HUES48 (cell line): ENCODE measurements at regions not wholly inside any gene's neighbourhood (a gene's known extent, or its start where the extent isn't known, plus 50 kb on each side); places are given as distances from the start of the nearest gene placed in this dataset.
"Not testable (repeated sequence)": the region's sequence is repeated elsewhere in the genome, so short reads cannot be mapped to it uniquely, and the experiment has no call there.

Experiments
- H3K27ac ChIP-seq: one replicate; pipeline ENCODE4 v1.7.0; 2013; ENCODE audit warnings: low read depth, low read length, inconsistent platforms
- H3K27me3 ChIP-seq: 2 replicates; pipeline ENCODE4 v1.6.1; 2013; ENCODE audit warnings: mild to moderate bottlenecking, low read length; ENCODE audit not compliant: control insufficient read depth, insufficient read depth
- H3K36me3 ChIP-seq: 2 replicates; pipeline ENCODE4 v1.6.1; 2013; ENCODE audit warnings: low read length; ENCODE audit not compliant: control insufficient read depth, insufficient read depth
- H3K4me1 ChIP-seq: 2 replicates; pipeline ENCODE4 v1.6.1; 2013; ENCODE audit warnings: mild to moderate bottlenecking, low read length; ENCODE audit not compliant: control insufficient read depth, insufficient read depth
- H3K4me3 ChIP-seq: 2 replicates; pipeline ENCODE4 v1.5.1; 2013; ENCODE audit warnings: mild to moderate bottlenecking, low read depth, low read length
- H3K9ac ChIP-seq: 2 replicates; pipeline ENCODE4 v1.6.1; 2013; ENCODE audit warnings: mild to moderate bottlenecking, low read depth, low read length, moderate library complexity
- H3K9me3 ChIP-seq: 2 replicates; pipeline ENCODE4 v1.6.1; 2013; ENCODE audit warnings: low read length; ENCODE audit not compliant: control insufficient read depth, insufficient read depth

GRCh38 chr16:29250923-29251434 is 155.5 kb downstream of the NPIPB11 start:
- H3K4me1 ChIP-seq, H3K4me3 ChIP-seq, H3K36me3 ChIP-seq, H3K9ac ChIP-seq, H3K9me3 ChIP-seq, H3K27me3 ChIP-seq, H3K27ac ChIP-seq: not testable (repeated sequence)

DNA sequence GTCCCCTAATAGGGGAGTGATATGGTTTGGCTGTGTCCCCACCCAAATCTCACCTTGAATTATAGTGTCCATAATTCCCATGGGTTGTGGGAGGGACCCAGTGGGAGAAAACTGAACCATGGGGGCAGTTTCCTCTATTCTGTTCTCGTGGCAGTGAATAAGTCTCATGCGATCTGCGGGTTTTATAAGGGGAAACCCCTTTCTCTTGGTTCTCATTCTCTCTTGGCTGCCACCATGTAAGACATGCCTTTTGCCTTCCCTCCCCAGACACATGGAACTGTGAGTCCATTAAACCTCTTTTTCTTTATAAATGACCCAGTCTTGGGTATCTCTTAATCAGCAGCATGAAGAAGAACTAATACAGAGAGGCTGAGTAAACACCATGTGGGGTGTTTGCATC is 156.0 kb downstream of the NPIPB11 start:
- H3K9me3 ChIP-seq, H3K9ac ChIP-seq, H3K27me3 ChIP-seq, H3K4me3 ChIP-seq, H3K4me1 ChIP-seq, H3K36me3 ChIP-seq, H3K27ac ChIP-seq: not testable (repeated sequence)

DNA sequence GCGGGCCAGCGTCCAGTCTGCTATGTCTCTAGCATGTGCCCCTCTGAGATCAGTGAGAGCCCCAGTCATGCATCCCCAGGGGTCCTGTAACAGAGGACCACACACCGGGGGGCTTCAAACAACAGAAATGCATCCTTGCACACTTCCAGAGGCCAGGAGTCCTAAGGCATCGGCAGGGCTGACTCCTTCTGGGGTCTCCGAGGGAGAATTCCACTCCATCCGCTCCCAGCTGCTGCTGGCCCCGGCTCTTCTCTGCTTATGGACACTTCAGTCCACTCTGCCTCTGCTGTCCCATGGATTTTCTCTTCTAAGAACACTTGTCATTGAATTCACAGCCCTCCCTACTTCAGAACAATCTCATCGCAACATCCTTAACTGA is 157.6 kb downstream of the NPIPB11 start:
- not testable (repeated sequence) for H3K4me1 ChIP-seq, H3K4me3 ChIP-seq, H3K27ac ChIP-seq, H3K9ac ChIP-seq, H3K27me3 ChIP-seq, H3K36me3 ChIP-seq, H3K9me3 ChIP-seq

GRCh38 chr16:29248306-29248939 is 158.1 kb downstream of the NPIPB11 start:
- H3K36me3 ChIP-seq, H3K4me3 ChIP-seq, H3K9me3 ChIP-seq, H3K27ac ChIP-seq, H3K4me1 ChIP-seq, H3K9ac ChIP-seq, H3K27me3 ChIP-seq: not testable (repeated sequence)

DNA sequence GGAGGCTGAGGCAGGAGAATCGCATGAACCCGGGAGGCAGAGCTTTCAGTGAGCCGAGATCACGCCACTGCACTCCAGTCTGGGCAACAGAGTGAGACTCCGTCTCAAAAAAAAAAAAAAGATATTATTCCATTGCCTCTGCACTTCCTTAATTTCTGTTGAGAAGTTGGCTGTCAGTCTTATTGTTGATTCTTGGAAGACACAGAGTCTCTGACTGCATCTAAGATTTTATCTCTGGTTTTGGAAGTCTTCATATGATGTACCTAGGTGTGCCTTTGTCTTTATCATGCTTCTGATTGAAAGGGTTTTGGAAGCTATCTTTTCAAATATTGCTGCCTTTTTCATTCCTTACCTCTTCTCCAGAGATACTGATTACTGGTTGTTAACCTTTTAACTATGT is 160.4 kb downstream of the NPIPB11 start:
- H3K9me3 ChIP-seq, H3K36me3 ChIP-seq, H3K4me1 ChIP-seq, H3K4me3 ChIP-seq, H3K9ac ChIP-seq, H3K27ac ChIP-seq, H3K27me3 ChIP-seq: not testable (repeated sequence)

GRCh38 chr16:29237971-29238370 is 168.5 kb downstream of the NPIPB11 start:
- H3K36me3 ChIP-seq, result no peaks in the 10 kb centered on the region
- no peaks in the 10 kb centered on the region for H3K9me3 ChIP-seq
- H3K27me3 ChIP-seq, result no peaks in the 10 kb centered on the region
- no peak overlapping the region for H3K27ac ChIP-seq
- no peak overlapping the region for H3K4me3 ChIP-seq
- no peak overlapping the region for H3K9ac ChIP-seq
- H3K4me1 ChIP-seq, result no peaks in the 10 kb centered on the region

DNA sequence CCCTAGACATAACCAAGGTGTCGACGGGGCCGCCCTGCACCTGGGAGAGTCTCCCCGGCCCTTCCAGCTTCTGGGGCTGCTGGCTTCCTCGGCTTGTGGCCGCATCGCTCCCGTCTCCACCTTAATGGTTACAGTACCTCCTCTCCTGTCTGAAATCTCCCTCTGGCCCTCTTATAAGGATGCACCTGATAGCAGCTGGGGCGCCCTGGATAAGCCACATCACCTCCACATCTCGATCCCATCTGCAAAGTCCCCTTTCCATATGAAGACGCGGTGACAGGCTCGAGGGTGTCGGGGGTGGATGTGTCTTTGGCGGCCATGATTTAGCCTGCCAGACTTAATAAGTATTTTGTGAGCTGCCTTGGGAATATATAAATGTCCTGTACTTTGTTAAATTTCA is 169.0 kb downstream of the NPIPB11 start:
- H3K27ac ChIP-seq, H3K27me3 ChIP-seq, H3K36me3 ChIP-seq, H3K4me1 ChIP-seq, H3K4me3 ChIP-seq, H3K9me3 ChIP-seq, H3K9ac ChIP-seq: not testable (repeated sequence)

DNA sequence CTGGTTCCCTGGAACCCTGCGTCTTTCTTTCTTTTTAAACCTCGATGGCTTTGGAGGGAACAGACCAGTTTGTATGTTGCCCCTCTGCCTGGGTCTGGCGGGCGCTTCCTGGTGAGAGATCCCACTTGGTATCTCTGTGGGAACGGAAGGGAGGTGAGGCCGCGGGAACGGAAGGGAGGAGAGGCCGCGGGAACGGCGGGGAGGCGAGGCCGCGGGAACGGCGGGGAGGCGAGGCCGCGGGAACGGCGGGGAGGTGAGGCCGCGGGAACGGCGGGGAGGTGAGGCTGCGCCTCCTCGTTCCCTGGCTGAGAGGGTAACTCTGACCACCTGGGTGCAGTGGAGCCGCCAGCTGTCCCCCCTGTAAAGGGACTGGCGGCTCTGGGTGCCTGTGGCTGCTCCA is 169.5 kb downstream of the NPIPB11 start:
- H3K4me1 ChIP-seq, H3K27ac ChIP-seq, H3K27me3 ChIP-seq, H3K36me3 ChIP-seq, H3K9me3 ChIP-seq, H3K9ac ChIP-seq, H3K4me3 ChIP-seq: not testable (repeated sequence)

DNA sequence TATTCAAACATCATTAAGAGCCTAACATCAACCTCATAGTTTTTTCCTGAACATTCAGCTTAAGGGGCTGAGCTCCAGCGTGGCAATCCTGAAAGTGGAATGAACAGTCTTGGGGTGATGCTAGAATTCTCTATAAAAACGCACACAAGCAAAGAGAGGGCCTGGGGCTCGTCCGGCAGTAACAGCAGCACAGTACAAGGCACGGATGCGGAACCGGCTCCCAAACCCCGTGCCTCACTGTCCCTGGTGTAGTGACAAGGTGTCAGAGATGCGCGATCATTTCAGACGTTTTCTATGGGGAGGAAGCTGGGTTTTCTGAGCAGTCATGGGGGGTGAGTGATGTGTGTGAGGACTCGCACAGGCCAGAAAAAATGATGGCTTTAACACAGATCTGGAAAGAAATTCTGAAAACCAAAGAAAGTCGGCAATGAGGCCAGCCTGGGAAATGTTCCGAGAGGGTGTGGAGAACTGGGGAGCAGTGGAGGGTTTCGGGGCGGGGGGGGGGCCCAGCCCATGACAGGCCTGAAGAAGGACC is 170.6 kb downstream of the NPIPB11 start:
- H3K27me3 ChIP-seq, H3K36me3 ChIP-seq: not testable (repeated sequence)

DNA sequence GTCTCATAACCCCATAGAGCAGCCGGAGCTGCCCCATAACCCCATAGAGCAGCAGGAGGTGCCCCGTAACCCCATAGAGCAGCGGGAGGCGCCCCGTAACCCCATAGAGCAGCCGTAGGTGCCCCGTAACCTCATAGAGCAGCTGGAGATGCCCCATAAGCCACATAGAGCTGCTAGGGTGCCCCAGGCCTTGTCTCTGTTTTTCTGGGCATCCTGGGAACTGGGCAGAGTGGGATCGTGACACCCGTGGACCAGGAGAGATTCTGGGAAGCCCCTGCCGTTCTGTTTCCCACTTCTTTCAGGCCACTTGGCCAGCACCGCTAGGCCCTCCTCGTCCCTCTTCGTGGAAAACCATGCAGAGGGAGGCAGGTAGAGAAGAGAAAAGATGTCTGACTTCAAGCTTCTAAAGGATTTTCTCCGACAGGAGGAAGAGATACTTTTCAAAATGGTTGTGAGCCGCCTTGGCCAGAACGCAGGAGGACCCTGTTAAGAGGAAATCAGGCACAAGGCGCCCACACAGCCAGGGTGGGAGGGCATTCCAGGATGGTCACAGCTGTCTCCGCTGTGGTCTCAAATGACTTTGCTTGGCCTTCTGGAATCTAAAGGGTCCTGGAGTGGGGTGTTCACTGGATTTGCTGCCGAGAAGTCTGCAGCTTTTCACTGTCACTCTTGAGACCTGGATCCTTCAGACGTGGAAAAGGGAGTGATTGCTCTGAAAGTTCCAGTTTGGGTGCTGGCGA is 171.8 kb downstream of the NPIPB11 start:
- H3K9me3 ChIP-seq, H3K36me3 ChIP-seq, H3K4me3 ChIP-seq, H3K27me3 ChIP-seq, H3K27ac ChIP-seq, H3K4me1 ChIP-seq, H3K9ac ChIP-seq: not testable (repeated sequence)

More for the DNA sequence above, 170.6 kb downstream of the NPIPB11 start:
- H3K4me1 ChIP-seq, H3K27ac ChIP-seq, H3K4me3 ChIP-seq, H3K9ac ChIP-seq, H3K9me3 ChIP-seq: not testable (repeated sequence)

DNA sequence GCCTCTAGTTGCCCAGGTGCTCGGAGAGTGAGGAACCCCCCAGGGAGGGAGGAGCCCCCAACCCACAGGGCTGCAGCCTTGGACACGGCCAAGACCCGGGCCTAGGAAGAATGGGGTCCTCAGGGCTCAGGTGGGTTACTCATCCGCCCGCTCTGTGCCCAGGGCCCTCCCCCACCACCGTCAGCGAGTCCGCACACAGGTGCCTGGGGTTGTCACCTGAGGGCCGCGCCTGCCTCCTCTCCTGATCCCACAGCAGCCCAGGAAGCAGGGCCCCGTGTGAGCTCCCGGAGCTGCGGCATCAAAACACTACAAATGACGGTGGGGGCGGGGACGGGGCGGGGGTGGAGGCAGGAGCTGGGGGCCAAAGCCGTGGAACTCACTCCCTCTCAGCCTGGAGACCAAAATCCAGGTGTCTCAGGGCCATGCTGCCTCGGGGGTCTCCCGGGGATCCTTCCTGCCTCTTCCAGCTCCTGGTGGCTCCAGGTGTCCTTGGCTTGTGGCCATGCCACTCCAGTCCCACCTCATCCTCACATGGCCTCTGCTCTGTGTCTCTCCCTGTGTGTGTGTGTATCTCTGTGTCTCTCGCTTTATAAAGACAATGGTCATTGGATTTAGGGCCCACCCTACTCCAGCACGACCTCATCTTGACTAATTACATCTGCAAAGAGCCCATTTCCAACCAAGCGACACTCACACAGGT is 172.7 kb downstream of the NPIPB11 start:
- H3K27me3 ChIP-seq, H3K4me3 ChIP-seq, H3K4me1 ChIP-seq, H3K9me3 ChIP-seq, H3K36me3 ChIP-seq, H3K27ac ChIP-seq, H3K9ac ChIP-seq: not testable (repeated sequence)
